CD4-positive, alpha-beta T cell treated with Interleukin-10 for 1 hour (primary cell): ENCODE measurements at regions not wholly inside any gene's neighbourhood (a gene's known extent, or its start where the extent isn't known, plus 50 kb on each side); places are given as distances from the start of the nearest gene placed in this dataset.
"Not testable (repeated sequence)": the region's sequence is repeated elsewhere in the genome, so short reads cannot be mapped to it uniquely, and the experiment has no call there.

Experiments
- DNase-seq: peaks from one replicate; pipeline ENCODE4 v3.0.0-alpha.2; 2020

GRCh38 chr14:52122163-52122562 lies 53.3 kb upstream of the NID2 start:
- DNase-seq, result not testable (repeated sequence)

- no peak for DNase-seq
These were observed 52.6 kb upstream of the NID2 start for GRCh38 chr14:52121441-52121840.

- no peak for DNase-seq
These were observed 50.2 kb upstream of the NID2 start for GRCh38 chr14:52119030-52119429.
